Panc1 (cell line): ENCODE measurements at regions not wholly inside any gene's neighbourhood (a gene's known extent, or its start where the extent isn't known, plus 50 kb on each side); places are given as distances from the start of the nearest gene placed in this dataset.

Experiments
- CTCF ChIP-seq: fragments of 450-650 bp; IDR thresholded peaks from 2 replicates; pipeline ENCODE4 v1.5.1; 2017; ENCODE audit warnings: mild to moderate bottlenecking
- POLR2AphosphoS5 ChIP-seq: IDR thresholded peaks from 2 replicates; pipeline ENCODE4 v1.6.1; 2012; ENCODE audit warnings: mild to moderate bottlenecking, low read depth, low read length, moderate library complexity

GRCh38 chr1:60487565-60488345 is 414.2 kb upstream of the C1orf87 start:
- TF ChIP-seq CTCF (no peak), POLR2AphosphoS5 (no peak)
